ENCODE measurements at regions not wholly inside any gene's neighbourhood (a gene's known extent, or its start where the extent isn't known, plus 50 kb on each side); places are given as distances from the start of the nearest gene placed in this dataset.
A peak's percentile ranks its signal among the peaks of the same experiment; 100 is the strongest.

DNA sequence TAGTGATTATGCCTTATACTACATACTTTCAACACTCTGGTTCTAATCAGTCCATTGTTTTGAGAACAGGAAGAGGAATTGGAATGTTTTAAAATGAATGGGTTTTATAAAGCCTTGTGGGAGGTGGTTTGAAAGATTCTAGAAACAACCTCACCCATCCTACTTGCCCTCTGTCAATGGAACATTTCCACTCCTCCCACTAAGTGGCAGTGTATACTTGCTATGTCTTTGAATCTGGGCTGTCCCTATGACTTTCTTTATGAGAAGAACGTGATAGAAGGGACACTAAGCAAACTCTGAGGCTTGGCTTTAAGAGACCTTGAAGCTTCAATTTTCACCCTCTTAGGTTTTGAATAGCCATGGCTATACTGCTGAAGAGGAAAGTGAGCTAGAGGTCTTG is 611.2 kb downstream of the PPP4R3C start:
- peak; percentile 46; the same call in 1 of the 2 replicates for TF ChIP-seq RAD21 (IDR thresholded peaks at IDR 0.05; ENCODE audit: low read depth)
- TF ChIP-seq CEBPB (IDR thresholded peaks at IDR 0.05): no peak

DNA sequence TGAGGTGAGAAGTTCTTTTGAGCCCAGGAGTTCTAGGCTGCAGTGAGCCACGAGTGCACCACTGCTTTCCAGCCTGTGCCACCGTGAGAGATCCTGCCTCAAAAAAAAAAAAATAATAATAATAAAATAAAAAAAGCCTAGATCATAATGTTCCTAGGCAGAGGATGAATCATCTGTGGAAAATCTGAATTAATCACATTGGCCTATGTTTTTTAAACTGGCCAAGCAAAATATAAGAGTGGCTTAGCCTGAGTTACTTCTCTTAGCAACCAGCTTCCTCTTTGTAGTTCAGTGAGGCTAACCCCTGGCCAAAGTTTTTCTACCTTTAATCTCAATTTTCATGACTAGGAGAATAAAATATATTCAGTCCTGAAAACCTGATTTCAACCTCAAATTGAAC is 614.6 kb downstream of the PPP4R3C start:
- TF ChIP-seq, protein P1, sequence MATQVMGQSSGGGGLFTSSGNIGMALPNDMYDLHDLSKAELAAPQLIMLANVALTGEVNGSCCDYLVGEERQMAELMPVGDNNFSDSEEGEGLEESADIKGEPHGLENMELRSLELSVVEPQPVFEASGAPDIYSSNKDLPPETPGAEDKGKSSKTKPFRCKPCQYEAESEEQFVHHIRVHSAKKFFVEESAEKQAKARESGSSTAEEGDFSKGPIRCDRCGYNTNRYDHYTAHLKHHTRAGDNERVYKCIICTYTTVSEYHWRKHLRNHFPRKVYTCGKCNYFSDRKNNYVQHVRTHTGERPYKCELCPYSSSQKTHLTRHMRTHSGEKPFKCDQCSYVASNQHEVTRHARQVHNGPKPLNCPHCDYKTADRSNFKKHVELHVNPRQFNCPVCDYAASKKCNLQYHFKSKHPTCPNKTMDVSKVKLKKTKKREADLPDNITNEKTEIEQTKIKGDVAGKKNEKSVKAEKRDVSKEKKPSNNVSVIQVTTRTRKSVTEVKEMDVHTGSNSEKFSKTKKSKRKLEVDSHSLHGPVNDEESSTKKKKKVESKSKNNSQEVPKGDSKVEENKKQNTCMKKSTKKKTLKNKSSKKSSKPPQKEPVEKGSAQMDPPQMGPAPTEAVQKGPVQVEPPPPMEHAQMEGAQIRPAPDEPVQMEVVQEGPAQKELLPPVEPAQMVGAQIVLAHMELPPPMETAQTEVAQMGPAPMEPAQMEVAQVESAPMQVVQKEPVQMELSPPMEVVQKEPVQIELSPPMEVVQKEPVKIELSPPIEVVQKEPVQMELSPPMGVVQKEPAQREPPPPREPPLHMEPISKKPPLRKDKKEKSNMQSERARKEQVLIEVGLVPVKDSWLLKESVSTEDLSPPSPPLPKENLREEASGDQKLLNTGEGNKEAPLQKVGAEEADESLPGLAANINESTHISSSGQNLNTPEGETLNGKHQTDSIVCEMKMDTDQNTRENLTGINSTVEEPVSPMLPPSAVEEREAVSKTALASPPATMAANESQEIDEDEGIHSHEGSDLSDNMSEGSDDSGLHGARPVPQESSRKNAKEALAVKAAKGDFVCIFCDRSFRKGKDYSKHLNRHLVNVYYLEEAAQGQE (IDR thresholded peaks at IDR 0.05; ENCODE audit: low read depth): no peak
- TF ChIP-seq, protein P2, sequence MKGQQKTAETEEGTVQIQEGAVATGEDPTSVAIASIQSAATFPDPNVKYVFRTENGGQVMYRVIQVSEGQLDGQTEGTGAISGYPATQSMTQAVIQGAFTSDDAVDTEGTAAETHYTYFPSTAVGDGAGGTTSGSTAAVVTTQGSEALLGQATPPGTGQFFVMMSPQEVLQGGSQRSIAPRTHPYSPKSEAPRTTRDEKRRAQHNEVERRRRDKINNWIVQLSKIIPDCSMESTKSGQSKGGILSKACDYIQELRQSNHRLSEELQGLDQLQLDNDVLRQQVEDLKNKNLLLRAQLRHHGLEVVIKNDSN (IDR thresholded peaks at IDR 0.05): no peak
- TF ChIP-seq MAX (IDR thresholded peaks at IDR 0.05): no peak
- no peak for TF ChIP-seq TAF1 (IDR thresholded peaks at IDR 0.05; ENCODE audit: low read depth)
- TF ChIP-seq FOXM1 (IDR thresholded peaks at IDR 0.05; ENCODE audit: borderline replicate concordance, low read depth): no peak
- TF ChIP-seq EGR1 (IDR thresholded peaks at IDR 0.05): no peak
- no peak for TF ChIP-seq YY1 (IDR thresholded peaks at IDR 0.05; ENCODE audit: low read depth)
- no peak for TF ChIP-seq CEBPB (IDR thresholded peaks at IDR 0.05)
- no peak for TF ChIP-seq TEAD4 (IDR thresholded peaks at IDR 0.05)
- TF ChIP-seq EP300 (IDR thresholded peaks at IDR 0.05; ENCODE audit: borderline replicate concordance): no peak
- TF ChIP-seq RAD21 (IDR thresholded peaks at IDR 0.05; ENCODE audit: low read depth): no peak
- no peak for TF ChIP-seq TCF12 (IDR thresholded peaks at IDR 0.05; ENCODE audit: low read depth)
- TF ChIP-seq NFIC (IDR thresholded peaks at IDR 0.05): no peak

- TF ChIP-seq EP300 (IDR thresholded peaks at IDR 0.05; ENCODE audit: borderline replicate concordance) (no peak), NFIC (IDR thresholded peaks at IDR 0.05) (no peak), ZBTB7A (IDR thresholded peaks at IDR 0.05; ENCODE audit: low read depth) (no peak), TEAD4 (IDR thresholded peaks at IDR 0.05) (no peak), TAF1 (IDR thresholded peaks at IDR 0.05; ENCODE audit: low read depth) (no peak), MAX (IDR thresholded peaks at IDR 0.05) (no peak), CREB1 (IDR thresholded peaks at IDR 0.05; ENCODE audit: low read depth) (no peak), YY1 (IDR thresholded peaks at IDR 0.05; ENCODE audit: low read depth) (no peak), EGR1 (IDR thresholded peaks at IDR 0.05) (no peak), CEBPB (IDR thresholded peaks at IDR 0.05) (no peak), RAD21 (IDR thresholded peaks at IDR 0.05; ENCODE audit: low read depth) (no peak)
- TF ChIP-seq, protein P1 (IDR thresholded peaks at IDR 0.05; ENCODE audit: low read depth): no peak
- TF ChIP-seq, protein P2 (IDR thresholded peaks at IDR 0.05): no peak
These were observed 618.1 kb downstream of the PPP4R3C start for GRCh38 chrX:26845056-26845455.

- TF ChIP-seq FOXM1 (IDR thresholded peaks at IDR 0.05; ENCODE audit: borderline replicate concordance, low read depth) (no peak), NFIC (IDR thresholded peaks at IDR 0.05) (no peak)
These were observed 606.5 kb downstream of the MAGEB5 start for GRCh38 chrX:26822448-26822847.

GRCh38 chrX:26789751-26790150 is 573.8 kb downstream of the MAGEB5 start:
- TF ChIP-seq, protein P2 (IDR thresholded peaks at IDR 0.05): no peak
- no peak for TF ChIP-seq CEBPB (IDR thresholded peaks at IDR 0.05)
- TF ChIP-seq NFIC (IDR thresholded peaks at IDR 0.05): no peak
- no peak for TF ChIP-seq RAD21 (IDR thresholded peaks at IDR 0.05; ENCODE audit: low read depth)
- no peak for TF ChIP-seq EGR1 (IDR thresholded peaks at IDR 0.05)
- TF ChIP-seq ZBTB7A (IDR thresholded peaks at IDR 0.05; ENCODE audit: low read depth): no peak
- TF ChIP-seq, protein P1 (IDR thresholded peaks at IDR 0.05; ENCODE audit: low read depth): no peak
- TF ChIP-seq YY1 (IDR thresholded peaks at IDR 0.05; ENCODE audit: low read depth): no peak
- no peak for TF ChIP-seq MAX (IDR thresholded peaks at IDR 0.05)
- TF ChIP-seq EP300 (IDR thresholded peaks at IDR 0.05; ENCODE audit: borderline replicate concordance): no peak
- TF ChIP-seq TAF1 (IDR thresholded peaks at IDR 0.05; ENCODE audit: low read depth): no peak
- TF ChIP-seq CREB1 (IDR thresholded peaks at IDR 0.05; ENCODE audit: low read depth): no peak
- TF ChIP-seq TCF12 (IDR thresholded peaks at IDR 0.05; ENCODE audit: low read depth): no peak
- TF ChIP-seq TEAD4 (IDR thresholded peaks at IDR 0.05): no peak
- no peak for TF ChIP-seq FOXM1 (IDR thresholded peaks at IDR 0.05; ENCODE audit: borderline replicate concordance, low read depth)

Data from Ishikawa (cell line).